HuH-7 (cell line): ENCODE measurements at regions not wholly inside any gene's neighbourhood (a gene's known extent, or its start where the extent isn't known, plus 50 kb on each side); places are given as distances from the start of the nearest gene placed in this dataset.
"Not testable (repeated sequence)": the region's sequence is repeated elsewhere in the genome, so short reads cannot be mapped to it uniquely, and the experiment has no call there.

ENCODE experiments used
- DNase-seq: peaks from one replicate; pipeline ENCODE4 v3.0.0; 2011; ENCODE audit warnings: low spot score

DNA sequence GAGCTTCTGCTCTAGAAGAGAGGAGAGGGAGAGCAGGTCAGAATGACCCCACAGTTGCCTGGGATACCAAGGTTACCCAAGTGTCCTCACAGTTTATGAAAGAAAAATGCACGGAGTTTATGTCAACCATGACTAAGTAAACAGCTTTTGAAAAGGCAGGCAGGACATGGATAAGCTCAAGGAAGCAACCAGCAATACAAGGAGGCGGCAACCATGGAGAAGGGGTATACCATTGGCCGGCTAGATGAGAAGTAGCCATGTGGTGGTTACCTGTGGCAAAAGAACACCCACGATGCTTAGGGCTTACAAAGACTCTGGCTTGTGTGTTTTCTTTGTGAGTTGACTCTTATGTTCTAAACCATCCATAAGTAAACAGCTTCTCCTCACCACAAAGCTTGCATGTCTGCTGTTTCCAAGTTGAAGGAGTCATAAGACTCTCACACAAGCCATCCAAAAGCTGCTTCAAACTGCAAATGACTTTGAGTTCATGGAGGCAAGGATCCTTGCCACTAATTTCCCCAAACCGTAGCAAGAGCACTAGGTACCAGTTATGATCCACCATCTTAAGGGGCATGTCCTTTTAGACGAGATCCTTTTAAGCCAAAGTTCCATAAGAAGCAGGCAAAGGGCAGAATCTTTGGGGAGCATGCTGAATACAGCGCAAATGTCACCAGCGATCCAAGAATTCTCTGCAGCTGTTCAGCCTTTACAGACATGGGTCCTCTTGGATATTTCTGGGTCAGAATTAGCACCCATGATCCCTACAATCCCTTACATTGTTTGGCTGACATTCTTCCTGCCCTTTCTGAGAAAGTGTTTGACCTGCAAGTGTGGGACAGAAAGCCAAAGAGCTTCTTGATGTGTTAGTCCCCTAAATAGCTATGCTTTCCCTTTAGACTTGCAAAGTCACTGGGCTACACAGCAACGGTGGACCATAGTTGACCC lies 74.8 kb upstream of the IPO5 start:
- DNase-seq, result no peak

DNA sequence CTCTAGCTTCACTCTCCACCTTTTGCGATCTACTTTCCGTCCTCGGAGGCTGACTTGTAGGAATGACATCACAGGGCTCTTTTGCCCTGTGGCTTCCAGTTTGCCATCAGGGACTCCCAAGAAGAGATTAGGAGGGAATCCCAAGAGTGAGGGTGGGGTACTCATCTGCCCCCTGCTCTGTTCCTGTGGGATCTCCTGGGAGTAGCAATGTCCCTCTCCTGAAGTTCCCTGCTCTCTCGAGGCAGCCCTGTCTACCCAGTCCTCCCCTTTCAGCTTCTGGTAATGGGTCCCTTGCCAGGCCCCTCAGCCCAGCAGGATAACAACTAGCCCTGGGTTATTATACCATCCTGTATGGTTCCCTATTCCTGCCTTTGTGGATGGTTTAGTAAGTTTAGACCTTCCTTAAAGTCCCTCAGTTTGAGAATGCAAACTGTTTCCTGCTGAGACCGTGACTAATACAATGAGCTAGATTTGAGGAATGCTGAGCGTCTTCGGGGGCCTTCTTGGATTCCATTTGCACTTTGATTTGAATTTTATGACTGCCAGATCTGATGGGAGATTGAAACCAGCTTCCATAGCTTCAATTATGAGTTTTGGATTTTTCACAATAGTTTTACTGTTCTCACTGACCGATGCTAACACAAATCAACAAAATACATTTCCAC lies 73.7 kb upstream of the IPO5 start:
- no peak for DNase-seq

DNA sequence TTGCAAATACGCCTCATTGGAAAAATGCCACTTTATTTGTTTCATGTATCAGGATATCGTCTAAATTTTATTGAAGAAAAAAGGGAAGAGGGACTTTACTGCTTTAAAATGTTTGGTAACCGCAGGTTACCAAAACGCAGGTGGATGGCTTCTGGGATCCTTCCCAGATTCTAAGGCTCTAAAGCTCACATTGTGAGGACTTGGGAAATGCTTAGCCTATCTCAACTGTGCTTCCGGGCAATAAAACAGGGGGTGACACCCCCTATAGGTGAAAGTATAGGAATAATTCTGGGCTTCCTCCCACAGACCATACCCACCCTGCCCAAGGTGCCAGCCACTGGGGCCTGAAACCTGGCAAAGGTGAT lies 73.2 kb upstream of the IPO5 start:
- no peak for DNase-seq

DNA sequence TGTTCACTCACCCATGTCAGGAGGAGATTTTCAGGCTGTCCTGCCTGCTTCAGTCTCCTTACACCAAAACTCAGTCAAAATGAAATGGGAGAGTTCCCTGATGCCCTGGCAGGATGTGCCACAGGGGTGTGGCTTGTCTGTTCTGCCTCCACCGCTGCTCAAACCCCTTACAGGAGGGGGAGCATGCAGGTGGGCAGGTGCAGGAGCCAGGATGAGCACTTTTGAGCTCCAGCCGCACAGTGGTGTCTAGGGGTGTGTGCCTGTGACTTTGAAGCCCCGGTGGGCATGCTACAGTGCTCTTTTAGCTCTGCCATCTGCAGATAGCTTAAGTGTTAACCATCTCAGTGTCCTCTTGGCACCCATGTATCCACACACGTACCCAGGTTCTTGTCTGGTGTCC lies 71.9 kb upstream of the IPO5 start:
- no peak for DNase-seq

- no peak for DNase-seq
Observed at GRCh38 chr13:97883396-97883795, 70.1 kb upstream of the IPO5 start.

GRCh38 chr13:97884707-97885468 lies 68.6 kb upstream of the IPO5 start:
- no peak for DNase-seq

- DNase-seq, result no peak
Observed at GRCh38 chr13:97885641-97886040, 67.8 kb upstream of the IPO5 start.

- DNase-seq, result no peak
Observed at GRCh38 chr13:97889803-97890202, 63.7 kb upstream of the IPO5 start.

DNA sequence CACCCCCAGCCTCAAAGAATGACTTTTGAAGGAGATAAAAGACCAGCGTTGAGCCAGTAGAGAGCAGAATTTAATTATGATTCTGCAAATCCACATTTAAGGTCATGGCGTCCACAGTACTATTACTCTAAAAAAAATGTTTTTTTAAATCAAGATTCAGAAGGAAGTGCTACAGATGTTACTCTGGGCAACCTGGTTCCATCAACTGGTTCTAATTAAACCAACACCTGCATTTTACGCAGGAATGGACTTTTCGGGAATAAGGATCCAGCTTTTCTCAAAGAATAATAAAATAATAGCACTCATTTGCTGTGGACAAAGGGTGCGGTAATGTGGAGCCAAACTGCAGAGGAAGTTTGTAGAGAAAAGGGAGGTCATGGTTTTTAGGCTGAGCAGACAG lies 62.9 kb upstream of the IPO5 start:
- no peak for DNase-seq

- not testable (repeated sequence) for DNase-seq
Observed at GRCh38 chr13:97891964-97892363, 61.5 kb upstream of the IPO5 start.

DNA sequence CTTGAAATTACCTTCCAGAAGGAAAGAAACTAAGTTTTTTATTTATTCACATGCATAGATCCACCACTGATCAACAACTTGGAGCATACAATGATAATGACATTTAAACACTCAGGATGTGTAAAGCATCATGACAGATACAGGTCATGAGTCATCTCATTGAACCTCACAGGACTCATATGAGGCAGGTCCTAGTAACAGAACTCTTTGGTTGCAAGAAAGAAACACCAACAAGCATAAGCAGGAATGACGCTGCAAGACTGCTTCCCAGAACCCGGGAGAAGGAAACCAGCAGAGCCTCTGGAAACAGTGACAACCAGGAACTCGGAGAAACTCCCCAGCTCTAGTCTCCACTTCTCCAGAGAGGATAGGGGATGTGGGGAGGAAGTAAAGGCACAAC lies 60.8 kb upstream of the IPO5 start:
- DNase-seq, result no peak

GRCh38 chr13:97895383-97895782 lies 58.1 kb upstream of the IPO5 start:
- DNase-seq, result no peak

- DNase-seq, result no peak
Observed at GRCh38 chr13:97896446-97896845, 57.0 kb upstream of the IPO5 start.

GRCh38 chr13:97901716-97902115 lies 51.8 kb upstream of the IPO5 start:
- no peak for DNase-seq
